ENCODE measurements at regions not wholly inside any gene's neighbourhood (a gene's known extent, or its start where the extent isn't known, plus 50 kb on each side); places are given as distances from the start of the nearest gene placed in this dataset.
"Not testable (repeated sequence)": the region's sequence is repeated elsewhere in the genome, so short reads cannot be mapped to it uniquely, and the experiment has no call there.

- no peak for DNase-seq
Observed at GRCh38 chr5:96198356-96199058, 234.5 kb downstream of the PCSK1 start.

DNA sequence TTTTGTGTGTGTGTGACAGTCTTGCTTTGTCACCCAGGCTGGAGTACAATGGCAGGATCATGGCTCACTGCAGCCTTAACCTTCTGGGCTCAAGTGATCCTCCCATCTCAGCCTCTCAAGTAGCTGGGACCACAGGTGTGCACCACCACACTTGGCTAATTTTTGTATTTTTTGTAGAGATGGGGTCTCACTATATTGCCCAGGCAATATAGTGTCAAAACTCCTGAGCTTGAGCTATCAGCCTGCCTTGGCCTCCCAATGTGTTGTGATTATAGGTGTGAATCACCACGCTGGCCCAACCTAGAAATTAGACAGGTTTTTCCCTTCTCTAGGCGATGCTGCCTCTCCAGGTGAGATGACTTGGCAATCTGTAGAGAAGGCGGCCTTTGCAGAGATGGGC lies 235.3 kb downstream of the PCSK1 start:
- DNase-seq, result not testable (repeated sequence)

DNA sequence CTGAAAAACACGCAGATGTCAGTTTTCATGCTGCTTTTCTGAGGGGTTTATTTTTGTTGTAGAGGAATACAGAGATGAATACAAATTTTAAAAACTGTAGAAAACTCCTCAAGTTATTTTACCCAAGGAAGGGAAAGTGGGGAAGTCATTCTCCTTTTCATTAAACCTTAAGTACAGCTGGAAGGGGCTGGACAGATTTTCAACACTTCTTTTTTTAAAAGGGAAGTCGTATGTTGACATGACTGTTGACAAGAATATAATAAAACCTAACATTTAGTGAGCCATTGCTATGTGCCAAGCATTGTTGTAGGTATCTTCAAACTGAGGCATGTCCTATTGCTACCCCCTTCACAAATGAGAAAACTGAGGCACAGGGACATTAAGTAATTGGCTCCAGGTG lies 235.7 kb upstream of the ELL2 start:
- DNase-seq, result no peak

DNA sequence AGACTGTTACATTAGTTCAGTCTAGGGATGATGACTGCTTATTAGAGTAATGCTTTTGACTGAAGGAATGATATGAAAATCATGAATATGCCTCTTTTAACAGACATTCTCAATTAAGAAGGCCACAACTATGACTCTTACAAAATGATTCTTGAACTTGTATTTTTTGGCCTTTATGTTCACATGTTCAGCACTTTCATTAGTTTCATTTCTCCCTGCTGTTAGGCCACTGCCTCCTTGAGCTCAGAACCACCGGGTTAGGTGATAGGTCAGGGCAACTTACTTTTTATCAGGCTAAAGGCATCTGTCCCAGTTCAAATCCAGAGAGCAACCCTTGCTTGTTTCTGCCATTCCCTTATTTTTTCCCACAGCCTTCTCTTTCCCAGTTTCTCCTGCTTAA lies 235.2 kb upstream of the ELL2 start:
- DNase-seq, result no peak

- DNase-seq, result no peak
Observed at GRCh38 chr5:96196407-96196806, 234.8 kb upstream of the ELL2 start.

GRCh38 chr5:96195123-96195522 lies 233.5 kb upstream of the ELL2 start:
- DNase-seq, result no peak

DNA sequence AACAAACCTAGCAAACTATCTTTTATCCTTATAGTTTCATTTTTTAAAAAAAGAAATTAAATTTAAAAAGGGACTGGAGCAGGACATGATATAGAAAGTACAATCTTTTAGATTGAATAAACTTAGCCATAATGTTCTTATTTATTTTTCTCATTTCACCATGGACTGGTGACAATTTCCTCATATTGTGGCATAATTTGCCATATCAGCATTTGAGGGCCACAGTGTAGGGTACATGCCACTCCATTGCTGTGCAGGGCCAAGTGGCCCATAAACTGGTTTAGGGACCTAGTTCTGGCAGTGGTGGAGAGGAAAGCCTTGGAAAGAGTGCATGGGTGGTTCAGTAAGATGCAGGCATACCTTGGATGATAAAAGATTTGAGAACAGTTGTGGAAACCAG lies 232.9 kb upstream of the ELL2 start:
- DNase-seq, result no peak

DNA sequence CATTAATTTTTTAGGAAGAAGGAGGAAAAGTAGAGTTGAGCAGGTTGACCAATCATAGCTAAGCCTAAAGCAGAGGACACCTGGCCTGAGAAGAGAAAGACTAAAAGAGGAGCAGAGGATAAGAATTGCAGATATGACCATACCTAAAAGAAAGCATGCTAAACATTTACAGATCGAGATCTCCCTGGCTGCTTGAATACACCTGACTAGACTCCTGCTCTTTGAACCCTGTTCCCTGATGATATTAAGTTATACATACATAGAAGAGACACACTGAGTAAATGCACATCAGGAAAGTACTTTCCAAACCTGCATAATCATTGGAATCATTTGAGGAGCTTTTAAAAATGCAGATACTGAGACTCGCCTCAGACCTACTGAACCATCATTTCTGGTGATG lies 232.3 kb upstream of the ELL2 start:
- no peak for DNase-seq

GRCh38 chr5:96189987-96190386 lies 228.3 kb upstream of the ELL2 start:
- no peak for DNase-seq

DNA sequence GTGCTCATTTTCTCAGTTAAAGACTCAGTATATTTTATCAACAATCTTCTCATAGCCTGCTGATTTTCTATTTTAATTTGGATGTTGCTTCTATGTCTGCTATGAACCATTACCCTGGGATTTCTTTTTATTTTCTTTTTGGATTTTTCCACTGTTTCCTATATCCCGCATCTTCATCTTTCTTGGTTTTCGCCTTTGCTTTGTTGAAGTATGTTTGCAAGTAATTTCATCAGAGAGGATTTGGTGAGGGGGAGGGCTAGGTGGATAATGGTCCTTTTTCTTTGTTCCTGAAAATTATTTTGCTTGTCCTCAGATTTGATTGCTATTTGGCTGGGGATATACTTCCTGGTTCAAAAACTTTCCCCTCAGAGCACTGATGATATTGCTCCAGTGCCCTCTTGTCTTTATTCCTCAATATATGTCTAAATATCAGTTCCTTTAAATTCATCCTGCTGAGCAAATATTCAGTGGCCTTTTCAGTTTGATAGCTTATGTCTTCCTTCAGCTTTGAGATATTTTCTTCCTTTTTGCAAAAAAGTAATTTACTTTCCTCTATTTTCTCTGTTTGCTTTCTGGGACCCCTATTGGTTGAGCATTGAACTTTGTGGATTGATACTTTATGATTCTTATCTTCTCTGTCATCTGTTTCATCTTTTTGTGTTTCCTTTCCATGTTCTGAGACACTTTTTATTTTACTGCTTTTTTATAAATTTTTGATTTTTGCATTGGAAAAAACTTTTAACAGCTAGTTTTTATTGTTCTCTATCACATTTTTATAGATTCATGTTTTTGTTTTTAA lies 227.6 kb upstream of the ELL2 start:
- no peak for DNase-seq

GRCh38 chr5:96187309-96188027 lies 225.8 kb upstream of the ELL2 start:
- DNase-seq, result no peak

GRCh38 chr5:96184510-96184909 lies 222.9 kb upstream of the ELL2 start:
- DNase-seq, result not testable (repeated sequence)

DNA sequence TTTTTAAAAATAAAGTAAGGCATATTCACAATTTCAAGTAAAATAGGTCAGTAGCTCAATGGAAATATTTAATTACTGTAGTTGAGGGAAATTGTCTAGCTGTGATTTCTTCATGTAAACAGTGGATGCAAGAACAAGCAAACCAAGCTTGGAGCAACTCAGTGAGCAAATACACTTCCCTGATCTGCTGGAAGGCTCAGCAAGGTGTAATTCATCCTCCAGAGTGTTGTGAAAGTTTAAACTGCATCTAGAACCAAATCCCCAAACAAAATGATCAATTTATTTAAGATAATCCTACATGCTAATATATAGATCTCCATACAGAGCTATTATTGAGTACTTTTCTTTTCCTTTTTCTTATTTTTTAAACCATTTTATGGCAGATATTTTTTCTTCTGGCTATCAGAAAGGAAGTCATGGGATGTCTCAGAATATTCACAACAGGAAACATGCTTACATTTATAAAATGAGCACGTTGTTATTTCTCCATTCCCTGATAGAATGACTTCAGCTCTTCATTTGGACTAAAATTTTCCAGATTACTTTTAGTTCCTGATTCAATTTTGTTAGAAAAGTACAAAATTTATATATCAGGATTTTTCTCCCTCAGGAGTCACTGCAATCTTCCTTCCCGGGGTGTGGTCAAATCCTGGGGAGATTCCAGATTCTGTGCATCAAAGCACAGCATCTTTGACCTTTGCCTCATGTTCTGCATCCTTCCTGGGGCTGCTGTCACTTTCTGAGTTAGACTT lies 219.2 kb upstream of the ELL2 start:
- no peak for DNase-seq

- no peak for DNase-seq
Observed at GRCh38 chr5:96177303-96177869, 215.7 kb upstream of the ELL2 start.

GRCh38 chr5:96176022-96176421 lies 214.4 kb upstream of the ELL2 start:
- DNase-seq, result no peak

DNA sequence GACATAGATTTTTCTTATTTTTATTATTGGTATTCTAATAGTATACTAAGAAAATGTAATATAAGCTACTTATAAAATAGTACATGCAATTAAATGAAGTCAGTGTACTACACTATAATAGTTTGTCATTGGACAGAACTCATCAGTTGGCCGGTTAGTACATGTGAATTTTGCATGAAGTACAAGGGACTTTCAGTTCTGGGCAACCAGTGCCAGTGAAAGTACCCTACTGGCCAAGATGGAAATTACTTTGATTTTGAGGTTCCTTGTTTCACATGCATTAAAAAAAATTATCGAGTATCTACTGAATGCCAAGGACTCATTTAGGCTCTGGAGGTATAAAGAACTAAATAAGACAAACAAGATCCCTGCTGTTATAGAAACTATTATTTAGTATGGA lies 213.4 kb upstream of the ELL2 start:
- no peak for DNase-seq

DNA sequence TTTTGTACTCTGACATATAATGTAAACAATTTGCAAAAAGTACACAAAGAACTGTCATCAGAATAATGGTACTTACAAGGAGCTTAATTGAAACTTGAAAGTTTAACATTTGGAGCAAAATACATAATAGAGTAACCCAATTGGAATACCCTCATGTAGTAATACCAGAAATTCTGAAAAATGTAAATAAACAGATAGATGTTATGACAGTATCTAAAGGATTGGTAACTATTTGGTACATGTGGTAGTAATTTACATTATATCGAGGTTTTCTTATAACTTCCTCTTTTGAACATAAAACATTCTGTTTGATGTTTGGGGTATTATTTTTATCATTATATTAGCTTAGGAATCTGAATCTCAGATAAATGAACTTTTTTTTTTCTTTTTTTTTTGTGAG lies 211.7 kb upstream of the ELL2 start:
- DNase-seq, result no peak

- no peak for DNase-seq
Observed at GRCh38 chr5:96172436-96172835, 210.8 kb upstream of the ELL2 start.

GRCh38 chr5:96171973-96172372 lies 210.3 kb upstream of the ELL2 start:
- not testable (repeated sequence) for DNase-seq

GRCh38 chr5:96170481-96171125 lies 209.0 kb upstream of the ELL2 start:
- DNase-seq, result not testable (repeated sequence)

GRCh38 chr5:96168833-96169232 lies 207.2 kb upstream of the ELL2 start:
- not testable (repeated sequence) for DNase-seq

DNA sequence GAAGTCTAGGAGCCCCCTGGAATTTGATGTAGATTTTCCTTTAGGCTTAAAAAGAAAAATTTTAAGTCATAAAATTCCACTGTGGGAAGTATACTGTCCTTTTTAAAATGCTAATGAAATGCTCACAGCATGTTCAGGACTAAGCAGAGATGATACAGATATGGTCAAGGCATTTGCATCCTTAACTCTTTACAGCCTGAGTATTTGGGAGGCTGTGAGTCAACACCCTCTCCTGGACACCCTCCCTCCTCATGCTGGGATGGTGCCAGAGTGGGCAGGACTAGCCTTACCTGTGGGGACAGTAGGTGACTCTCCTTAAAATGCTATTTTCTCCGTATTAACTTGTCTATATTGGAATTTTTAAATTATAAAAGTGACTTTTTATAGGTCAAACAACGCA lies 197.4 kb upstream of the ELL2 start:
- DNase-seq, result no peak
